ENCODE measurements at regions not wholly inside any gene's neighbourhood (a gene's known extent, or its start where the extent isn't known, plus 50 kb on each side); places are given as distances from the start of the nearest gene placed in this dataset.

DNA sequence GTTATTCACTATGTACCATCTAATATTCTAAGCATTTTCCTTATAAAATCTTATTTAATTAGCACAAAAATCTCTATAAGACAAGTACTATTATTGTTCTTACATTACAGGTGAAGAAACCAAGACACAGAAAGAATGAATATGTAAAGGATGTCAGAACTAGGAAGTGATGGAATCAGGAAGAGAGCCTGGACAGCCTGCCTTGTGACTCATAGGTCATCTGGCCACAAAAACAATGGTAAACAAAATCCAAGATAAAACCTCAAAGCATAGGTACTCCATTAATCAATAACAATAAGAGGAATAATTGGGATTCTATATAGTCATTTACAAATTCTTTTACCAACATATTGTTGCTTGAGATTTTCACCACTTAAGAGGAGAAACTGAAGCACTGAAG lies 505.4 kb upstream of the PIK3C3 start:
- no peak for DNase-seq

DNA sequence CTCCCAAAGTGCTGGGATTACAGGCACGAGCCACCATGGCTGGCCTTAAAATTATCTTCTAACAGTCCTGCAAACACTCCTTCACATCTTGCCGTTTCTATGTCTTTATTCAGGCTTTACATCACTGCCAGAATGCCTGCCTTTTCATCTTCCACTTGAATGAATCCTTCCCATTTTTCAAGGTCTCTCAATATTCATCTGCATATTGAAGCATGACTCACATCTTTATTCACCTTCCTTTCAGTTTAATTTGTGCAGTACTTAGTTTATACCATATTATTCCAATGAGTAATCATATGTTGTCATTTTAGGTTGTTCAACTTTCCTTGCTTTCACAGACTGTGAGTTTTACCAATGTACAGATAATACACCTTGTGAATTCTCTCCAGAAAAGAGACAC lies 510.1 kb upstream of the PIK3C3 start:
- DNase-seq, result no peak

DNA sequence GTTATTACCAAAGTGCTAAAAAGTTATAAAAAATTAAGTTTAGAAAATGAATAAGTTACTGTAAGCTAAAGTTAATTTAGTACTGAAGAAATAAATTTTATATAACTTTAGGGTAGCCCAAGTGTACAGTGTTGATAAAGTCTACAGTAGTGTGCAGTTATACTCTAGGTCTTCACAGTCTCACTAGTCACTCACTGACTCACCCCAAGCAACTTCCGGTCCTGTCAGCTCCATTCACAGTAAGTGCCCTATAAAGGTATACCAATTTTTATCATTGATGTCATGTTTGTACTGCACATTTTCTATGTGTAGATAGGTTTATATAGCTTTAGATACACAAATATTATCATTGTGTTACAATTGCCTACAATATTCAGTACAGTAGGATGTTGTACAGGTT lies 518.3 kb upstream of the PIK3C3 start:
- no peak for DNase-seq

DNA sequence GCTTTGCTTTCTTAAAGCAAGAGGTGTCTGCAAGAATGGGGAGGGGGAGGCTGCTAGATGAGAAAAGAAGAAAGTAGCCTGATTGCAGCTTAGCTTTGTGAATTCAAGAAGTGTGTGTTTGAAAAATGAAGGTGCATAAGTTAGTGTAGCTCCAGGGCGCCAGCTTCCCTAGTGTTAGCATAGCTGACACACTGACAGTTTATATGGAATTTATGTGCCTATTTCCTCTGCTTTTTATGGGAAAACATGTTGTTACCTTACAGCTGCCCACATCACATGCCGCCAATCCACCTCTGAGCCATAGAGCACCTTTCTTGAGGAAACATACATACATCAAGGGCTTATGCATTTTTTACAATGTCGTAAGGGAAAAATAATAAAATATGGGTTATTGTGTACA lies 536.4 kb upstream of the PIK3C3 start:
- no peak for DNase-seq

DNA sequence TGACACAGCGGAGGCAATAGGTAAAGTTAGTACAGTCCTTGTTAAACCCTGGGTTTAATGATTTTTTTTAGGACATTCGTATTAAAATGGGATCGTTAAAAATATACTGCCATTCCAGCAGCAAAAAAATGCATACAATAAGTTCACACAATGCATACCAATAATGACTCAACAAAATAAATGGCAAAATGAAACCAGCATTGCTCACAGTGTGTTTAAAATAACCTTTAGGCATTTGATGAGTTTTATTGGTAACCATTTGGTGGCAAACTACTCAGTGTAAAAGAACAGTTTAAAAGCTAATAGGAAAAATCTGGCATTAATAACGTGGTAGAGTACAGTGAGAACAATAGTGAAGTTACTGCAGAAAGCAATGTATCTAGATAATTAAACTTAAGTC lies 539.0 kb upstream of the PIK3C3 start:
- DNase-seq, result no peak

DNA sequence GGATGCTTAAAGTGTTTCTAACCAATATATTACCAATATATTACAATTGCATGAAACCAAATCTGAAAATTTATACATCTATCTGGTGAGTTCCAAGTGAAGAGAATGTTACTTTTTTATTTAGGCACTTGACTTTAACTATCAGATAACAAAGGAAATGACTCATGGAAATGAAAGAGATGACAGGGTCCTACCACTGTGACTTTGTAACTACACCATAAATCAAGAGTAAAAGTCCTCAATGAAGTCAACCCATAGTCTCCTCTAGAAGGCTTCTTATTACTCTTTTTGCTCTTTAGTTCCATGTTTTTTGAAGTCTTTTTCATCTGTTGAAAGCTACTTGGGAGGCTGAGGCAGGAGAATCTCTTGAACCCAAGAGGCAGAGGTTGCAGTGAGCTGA lies 545.0 kb upstream of the PIK3C3 start:
- no peak for DNase-seq

- no peak for DNase-seq
These were observed 548.2 kb upstream of the PIK3C3 start for GRCh38 chr18:41406834-41407233.

DNA sequence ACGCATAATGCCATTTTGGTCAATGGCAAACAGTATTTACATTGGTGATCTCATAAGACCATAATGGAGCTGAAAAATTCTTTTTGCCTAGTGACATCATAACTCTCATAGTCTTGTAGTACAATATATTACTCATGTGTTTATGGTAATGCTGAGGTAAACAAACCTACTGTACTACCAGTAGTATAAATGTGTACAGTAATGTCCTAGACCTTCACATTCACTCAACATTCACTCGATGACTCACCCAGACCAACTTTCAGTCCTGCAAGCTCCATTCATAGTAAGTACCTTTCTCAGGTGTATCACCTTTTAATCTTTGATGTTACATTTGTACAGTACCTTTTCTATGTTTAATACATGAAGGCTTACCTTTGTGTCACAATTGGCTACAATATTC lies 558.2 kb upstream of the PIK3C3 start:
- DNase-seq, result no peak

- no peak for DNase-seq
These were observed 558.8 kb upstream of the PIK3C3 start for GRCh38 chr18:41396211-41396610.

DNA sequence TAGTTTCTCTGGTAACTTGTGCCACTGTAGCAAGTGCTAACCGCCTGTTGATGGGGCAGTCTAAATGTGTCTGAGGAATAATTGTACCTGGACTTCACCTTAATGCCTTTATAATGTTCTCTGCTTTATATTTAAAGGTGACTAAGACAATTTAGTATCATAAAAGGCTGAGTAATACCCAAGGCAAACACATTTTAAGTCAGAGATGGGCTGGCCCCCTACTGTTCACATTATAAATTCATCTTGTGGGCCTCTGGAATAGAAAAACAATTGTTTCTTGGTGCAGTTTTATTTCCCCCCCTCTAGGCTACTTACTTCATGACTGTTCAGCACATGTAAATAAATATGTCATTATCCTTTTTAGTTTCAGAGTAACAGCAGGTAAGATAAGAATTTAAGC lies 559.3 kb upstream of the PIK3C3 start:
- peak; percentile 67 for DNase-seq

- DNase-seq, result peak; percentile 87
These were observed 563.1 kb upstream of the PIK3C3 start for GRCh38 chr18:41391616-41392595.

GRCh38 chr18:41390309-41390708 lies 564.7 kb upstream of the PIK3C3 start:
- no peak for DNase-seq

DNA sequence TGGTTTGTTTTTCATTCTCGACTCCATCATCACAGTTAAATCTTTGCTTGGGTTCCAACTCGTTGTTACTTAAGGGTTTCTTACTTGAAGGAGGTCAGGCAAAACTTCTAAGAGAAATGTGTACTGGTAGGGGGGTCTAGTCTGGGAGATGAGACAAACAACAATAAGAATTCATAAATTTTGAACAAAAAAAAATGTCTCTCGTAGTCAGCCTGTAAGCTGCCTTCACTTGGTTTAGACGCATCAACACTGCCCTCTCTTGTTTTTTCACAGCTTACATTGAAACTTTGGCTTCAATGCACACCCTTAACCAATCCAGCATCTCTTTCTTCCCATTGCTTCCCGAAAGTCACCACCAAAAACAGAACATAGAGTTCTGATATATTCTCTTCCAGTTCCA lies 576.4 kb upstream of the PIK3C3 start:
- DNase-seq, result peak; percentile 62

DNA sequence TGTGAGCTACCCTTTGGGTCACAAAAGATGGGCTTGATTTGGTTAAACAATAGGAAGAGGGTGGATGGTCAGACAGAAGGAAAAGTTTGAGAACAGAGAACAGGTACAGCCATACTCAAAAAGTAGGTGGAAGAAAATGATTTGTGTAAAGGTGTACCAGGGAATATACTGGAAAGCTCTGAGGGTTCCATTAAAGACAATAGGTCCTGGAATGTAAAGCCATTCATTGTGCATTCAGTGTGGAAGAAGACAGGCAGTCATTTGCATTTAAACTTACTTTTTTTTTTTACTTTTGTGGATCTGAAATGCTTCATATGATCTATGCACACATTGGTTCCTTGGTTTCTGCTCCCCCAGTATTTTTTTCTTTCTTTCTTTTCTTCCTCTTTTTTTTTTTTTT lies 581.4 kb upstream of the PIK3C3 start:
- no peak for DNase-seq

DNA sequence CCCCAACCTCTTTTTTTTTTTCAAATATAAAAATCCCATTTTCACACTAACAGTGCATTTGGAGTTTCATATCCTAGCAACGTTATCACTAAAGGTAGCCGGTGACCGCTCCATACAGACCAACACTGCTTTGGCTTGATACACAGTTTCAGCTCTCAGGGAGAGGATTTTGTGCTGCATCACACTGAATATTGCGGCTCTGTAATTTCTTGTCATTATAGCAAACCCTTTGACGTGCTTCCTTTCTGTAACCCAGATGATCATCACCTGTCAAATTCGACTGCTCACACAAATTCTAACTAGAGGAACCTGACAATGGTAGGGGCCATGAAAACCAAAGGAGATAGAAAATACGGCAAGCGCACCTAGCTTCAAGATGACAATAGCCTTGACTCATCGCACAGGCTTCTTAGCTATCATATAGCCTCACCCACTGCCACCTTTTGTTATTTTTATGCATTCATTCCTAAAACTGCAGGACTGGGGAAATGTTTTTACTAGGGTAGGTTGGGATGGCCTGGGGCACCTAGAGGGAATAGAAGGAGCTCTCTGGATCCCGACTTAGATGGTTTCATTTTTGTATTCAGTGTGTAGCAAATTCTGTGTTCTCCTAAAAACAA lies 582.9 kb upstream of the PIK3C3 start:
- DNase-seq, result peak; percentile 39

GRCh38 chr18:41371156-41372045 lies 583.6 kb upstream of the PIK3C3 start:
- peak; percentile 87 for DNase-seq

DNA sequence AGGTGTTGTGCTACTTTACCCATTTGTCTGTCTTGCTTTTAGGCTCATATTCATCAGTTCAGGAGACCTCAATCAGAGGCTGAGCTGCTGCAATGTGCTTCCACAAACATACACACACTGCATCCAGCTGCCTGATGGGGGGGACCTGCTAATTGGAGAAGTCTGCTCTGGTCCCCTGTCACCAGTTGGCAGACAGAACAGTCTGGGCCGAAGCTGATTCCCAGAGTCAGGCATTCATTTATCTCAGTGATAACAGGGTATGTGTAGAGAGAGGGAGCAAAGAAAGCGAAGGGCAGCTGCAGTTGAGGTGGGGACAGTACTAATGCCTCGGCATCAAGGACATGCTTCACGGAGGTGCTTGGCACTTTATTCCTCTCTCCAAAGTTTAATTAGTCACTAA lies 584.3 kb upstream of the PIK3C3 start:
- DNase-seq, result peak; percentile 62

DNA sequence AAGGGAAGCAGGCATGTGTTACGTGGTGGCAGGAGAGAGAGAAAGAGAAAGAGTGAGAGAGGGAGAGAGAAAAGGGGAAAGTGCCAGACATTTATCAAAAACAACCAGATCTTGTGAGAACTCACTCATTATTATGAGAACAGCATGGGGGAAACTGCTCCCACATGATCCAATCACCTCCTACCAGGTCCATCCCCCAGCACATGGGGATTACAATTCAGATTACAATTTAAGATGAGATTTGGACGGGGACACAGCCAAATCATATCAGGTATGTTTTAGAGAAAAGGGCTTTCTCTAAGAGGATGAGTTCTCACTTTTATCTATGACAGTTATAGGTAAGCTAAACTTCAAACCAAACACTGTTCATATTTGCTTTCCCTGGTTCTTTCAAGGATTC lies 597.3 kb upstream of the PIK3C3 start:
- DNase-seq, result no peak

DNA sequence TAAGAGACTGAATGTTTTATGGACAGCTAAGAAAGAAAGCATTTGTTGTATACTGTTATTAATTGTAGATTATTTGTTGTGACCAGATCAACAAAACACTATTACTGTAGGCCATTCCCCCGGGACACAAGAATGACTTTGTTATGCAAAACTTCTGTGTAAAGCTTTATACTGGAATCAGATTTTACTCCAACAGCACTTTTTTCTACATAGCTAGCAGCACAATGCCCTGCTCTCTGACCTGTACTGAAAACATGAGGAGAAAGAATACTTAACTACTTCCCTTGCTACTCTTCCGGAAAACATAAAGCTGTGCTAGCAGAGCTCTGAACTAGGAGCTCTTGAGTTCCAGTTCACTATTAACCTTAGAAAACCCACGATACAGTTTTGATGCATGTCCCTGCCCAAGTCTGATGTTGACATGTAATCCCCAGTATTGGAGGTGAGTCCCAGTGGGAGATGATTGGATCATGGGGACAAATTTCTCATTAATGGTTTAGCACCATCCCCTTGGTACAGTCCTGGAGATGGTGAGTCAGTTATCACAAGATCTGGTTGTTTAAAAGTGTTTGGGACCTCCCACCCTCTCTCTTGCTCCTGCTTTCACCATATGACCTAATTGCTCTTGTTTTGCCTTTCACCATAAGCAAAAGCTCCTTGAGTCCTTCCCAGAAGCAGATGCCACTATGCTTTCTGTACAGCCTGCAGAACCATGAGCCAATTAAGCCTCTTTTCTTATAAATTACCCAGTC lies 601.1 kb upstream of the PIK3C3 start:
- DNase-seq, result no peak

GRCh38 chr18:41351430-41351829 lies 603.6 kb upstream of the PIK3C3 start:
- no peak for DNase-seq

- no peak for DNase-seq
These were observed 608.0 kb upstream of the PIK3C3 start for GRCh38 chr18:41347057-41347456.

- DNase-seq, result no peak
These were observed 611.2 kb upstream of the PIK3C3 start for GRCh38 chr18:41343808-41344207.

- no peak for DNase-seq
These were observed 616.7 kb upstream of the PIK3C3 start for GRCh38 chr18:41338341-41338740.
